Epithelial cell of esophagus (primary cell): ENCODE measurements at regions not wholly inside any gene's neighbourhood (a gene's known extent, or its start where the extent isn't known, plus 50 kb on each side); places are given as distances from the start of the nearest gene placed in this dataset.

Experiments used
- DNase-seq: peaks from one replicate; pipeline ENCODE4 v3.0.0; 2010; ENCODE audit warnings: low read depth
- H3K4me3 ChIP-seq: 2 replicates; pipeline ENCODE4 v1.5.1; 2011; ENCODE audit warnings: mild to moderate bottlenecking, low read length, control low read depth
- CTCF ChIP-seq: IDR thresholded peaks from 2 replicates; pipeline ENCODE4 v1.5.1; 2011; ENCODE audit warnings: low read depth, mild to moderate bottlenecking, low read length, control low read depth, inconsistent platforms; ENCODE audit not compliant: insufficient read depth; ENCODE audit errors: missing control alignments

GRCh38 chr13:106373304-106373988 is 162.0 kb downstream of the EFNB2 start:
- TF ChIP-seq CTCF, result no peak
- DNase-seq, result no peak
- no peak overlapping the region for H3K4me3 ChIP-seq

GRCh38 chr13:106372199-106373155 is 163.0 kb downstream of the EFNB2 start:
- H3K4me3 ChIP-seq, result no peak overlapping the region
- TF ChIP-seq CTCF, result no peak
- DNase-seq, result peak; percentile 51

- no peak for DNase-seq
- TF ChIP-seq CTCF, result no peak
- no peak overlapping the region for H3K4me3 ChIP-seq
Observed at GRCh38 chr13:106371024-106371423, 164.4 kb downstream of the EFNB2 start.

- no peak overlapping the region for H3K4me3 ChIP-seq
- DNase-seq, result no peak
- no peak for TF ChIP-seq CTCF
Observed at GRCh38 chr13:106369858-106370257, 165.6 kb downstream of the EFNB2 start.

- DNase-seq, result no peak
- H3K4me3 ChIP-seq, result no peak overlapping the region
- TF ChIP-seq CTCF, result no peak
Observed at GRCh38 chr13:106369091-106369490, 166.4 kb downstream of the EFNB2 start.

- DNase-seq, result no peak
- TF ChIP-seq CTCF, result no peak
- H3K4me3 ChIP-seq, result no peak overlapping the region
Observed at GRCh38 chr13:106367361-106367971, 168.0 kb downstream of the EFNB2 start.
